ENCODE measurements at regions not wholly inside any gene's neighbourhood (a gene's known extent, or its start where the extent isn't known, plus 50 kb on each side); places are given as distances from the start of the nearest gene placed in this dataset.

DNA sequence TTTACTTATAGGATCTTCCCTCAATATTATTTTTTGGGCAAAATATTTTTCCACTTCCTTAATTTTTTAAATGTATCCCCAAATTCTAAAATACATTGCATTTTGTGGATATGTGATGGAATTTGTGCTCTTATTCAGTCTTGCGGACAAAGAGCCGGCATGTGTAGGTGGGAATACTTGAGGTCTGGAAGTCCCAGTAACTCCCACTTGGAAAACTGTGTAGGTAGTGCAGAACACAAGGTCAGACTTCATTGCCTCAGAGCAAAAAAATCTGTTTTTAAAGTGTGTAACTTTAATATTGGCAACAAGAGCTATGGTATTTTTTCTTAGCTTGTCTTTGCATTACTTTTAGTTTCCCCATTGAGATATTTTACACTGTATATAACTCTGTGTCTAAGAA, 68.5 kb upstream of the SEMA3A start:
- Mint-ChIP-seq H3K27me3 (ENCODE audit: insufficient read depth, low read depth, poor library complexity) (no peaks in the 10 kb centered on the region), H3K36me3 (ENCODE audit: low read depth) (peaks cover 4% of the 10 kb centered on the region; the same call in 1 of the 3 replicates), H3K27ac (no peak overlapping the region), H3K9me3 (peaks cover 4% of the 10 kb centered on the region; the same call in 1 of the 3 replicates), H3K4me3 (no peak overlapping the region), H3K4me1 (no peaks in the 10 kb centered on the region; the same call in 2 of the 3 replicates)
- Histone ChIP-seq H3K79me2 (replicated peaks; ENCODE audit: insufficient read depth) (no peaks in the 10 kb centered on the region), H4K20me1 (replicated peaks; ENCODE audit: insufficient read depth) (no peaks in the 10 kb centered on the region), H3K9me2 (ENCODE audit: insufficient read depth) (no peaks in the 10 kb centered on the region), H3K36me3 (ENCODE audit: insufficient read depth) (no peaks in the 10 kb centered on the region), H2AFZ (no peak overlapping the region), H3K27ac (ENCODE audit: low read depth) (no peak overlapping the region), H3K4me2 (no peak overlapping the region), H3K4me1 (ENCODE audit: insufficient read depth) (no peaks in the 10 kb centered on the region), H3K27me3 (ENCODE audit: insufficient read depth) (no peaks in the 10 kb centered on the region), H3K4me3 (no peak overlapping the region), H3F3A (replicated peaks; ENCODE audit: low read depth) (no peaks in the 10 kb centered on the region)
- TF ChIP-seq, protein P1, sequence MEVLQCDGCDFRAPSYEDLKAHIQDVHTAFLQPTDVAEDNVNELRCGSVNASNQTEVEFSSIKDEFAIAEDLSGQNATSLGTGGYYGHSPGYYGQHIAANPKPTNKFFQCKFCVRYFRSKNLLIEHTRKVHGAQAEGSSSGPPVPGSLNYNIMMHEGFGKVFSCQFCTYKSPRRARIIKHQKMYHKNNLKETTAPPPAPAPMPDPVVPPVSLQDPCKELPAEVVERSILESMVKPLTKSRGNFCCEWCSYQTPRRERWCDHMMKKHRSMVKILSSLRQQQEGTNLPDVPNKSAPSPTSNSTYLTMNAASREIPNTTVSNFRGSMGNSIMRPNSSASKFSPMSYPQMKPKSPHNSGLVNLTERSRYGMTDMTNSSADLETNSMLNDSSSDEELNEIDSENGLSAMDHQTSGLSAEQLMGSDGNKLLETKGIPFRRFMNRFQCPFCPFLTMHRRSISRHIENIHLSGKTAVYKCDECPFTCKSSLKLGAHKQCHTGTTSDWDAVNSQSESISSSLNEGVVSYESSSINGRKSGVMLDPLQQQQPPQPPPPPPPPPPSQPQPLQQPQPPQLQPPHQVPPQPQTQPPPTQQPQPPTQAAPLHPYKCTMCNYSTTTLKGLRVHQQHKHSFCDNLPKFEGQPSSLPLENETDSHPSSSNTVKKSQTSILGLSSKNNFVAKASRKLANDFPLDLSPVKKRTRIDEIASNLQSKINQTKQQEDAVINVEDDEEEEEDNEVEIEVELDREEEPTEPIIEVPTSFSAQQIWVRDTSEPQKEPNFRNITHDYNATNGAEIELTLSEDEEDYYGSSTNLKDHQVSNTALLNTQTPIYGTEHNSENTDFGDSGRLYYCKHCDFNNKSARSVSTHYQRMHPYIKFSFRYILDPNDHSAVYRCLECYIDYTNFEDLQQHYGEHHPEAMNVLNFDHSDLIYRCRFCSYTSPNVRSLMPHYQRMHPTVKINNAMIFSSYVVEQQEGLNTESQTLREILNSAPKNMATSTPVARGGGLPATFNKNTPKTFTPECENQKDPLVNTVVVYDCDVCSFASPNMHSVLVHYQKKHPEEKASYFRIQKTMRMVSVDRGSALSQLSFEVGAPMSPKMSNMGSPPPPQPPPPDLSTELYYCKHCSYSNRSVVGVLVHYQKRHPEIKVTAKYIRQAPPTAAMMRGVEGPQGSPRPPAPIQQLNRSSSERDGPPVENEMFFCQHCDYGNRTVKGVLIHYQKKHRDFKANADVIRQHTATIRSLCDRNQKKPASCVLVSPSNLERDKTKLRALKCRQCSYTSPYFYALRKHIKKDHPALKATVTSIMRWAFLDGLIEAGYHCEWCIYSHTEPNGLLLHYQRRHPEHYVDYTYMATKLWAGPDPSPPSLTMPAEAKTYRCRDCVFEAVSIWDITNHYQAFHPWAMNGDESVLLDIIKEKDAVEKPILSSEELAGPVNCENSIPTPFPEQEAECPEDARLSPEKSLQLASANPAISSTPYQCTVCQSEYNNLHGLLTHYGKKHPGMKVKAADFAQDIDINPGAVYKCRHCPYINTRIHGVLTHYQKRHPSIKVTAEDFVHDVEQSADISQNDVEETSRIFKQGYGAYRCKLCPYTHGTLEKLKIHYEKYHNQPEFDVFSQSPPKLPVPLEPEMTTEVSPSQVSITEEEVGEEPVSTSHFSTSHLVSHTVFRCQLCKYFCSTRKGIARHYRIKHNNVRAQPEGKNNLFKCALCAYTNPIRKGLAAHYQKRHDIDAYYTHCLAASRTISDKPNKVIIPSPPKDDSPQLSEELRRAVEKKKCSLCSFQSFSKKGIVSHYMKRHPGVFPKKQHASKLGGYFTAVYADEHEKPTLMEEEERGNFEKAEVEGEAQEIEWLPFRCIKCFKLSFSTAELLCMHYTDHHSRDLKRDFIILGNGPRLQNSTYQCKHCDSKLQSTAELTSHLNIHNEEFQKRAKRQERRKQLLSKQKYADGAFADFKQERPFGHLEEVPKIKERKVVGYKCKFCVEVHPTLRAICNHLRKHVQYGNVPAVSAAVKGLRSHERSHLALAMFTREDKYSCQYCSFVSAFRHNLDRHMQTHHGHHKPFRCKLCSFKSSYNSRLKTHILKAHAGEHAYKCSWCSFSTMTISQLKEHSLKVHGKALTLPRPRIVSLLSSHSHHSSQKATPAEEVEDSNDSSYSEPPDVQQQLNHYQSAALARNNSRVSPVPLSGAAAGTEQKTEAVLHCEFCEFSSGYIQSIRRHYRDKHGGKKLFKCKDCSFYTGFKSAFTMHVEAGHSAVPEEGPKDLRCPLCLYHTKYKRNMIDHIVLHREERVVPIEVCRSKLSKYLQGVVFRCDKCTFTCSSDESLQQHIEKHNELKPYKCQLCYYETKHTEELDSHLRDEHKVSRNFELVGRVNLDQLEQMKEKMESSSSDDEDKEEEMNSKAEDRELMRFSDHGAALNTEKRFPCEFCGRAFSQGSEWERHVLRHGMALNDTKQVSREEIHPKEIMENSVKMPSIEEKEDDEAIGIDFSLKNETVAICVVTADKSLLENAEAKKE (CRISPR knock-in tag; IDR thresholded peaks at IDR 0.05): no peak
- TF ChIP-seq, protein P2, sequence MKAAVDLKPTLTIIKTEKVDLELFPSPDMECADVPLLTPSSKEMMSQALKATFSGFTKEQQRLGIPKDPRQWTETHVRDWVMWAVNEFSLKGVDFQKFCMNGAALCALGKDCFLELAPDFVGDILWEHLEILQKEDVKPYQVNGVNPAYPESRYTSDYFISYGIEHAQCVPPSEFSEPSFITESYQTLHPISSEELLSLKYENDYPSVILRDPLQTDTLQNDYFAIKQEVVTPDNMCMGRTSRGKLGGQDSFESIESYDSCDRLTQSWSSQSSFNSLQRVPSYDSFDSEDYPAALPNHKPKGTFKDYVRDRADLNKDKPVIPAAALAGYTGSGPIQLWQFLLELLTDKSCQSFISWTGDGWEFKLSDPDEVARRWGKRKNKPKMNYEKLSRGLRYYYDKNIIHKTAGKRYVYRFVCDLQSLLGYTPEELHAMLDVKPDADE (IDR thresholded peaks at IDR 0.05): no peak
- no peak for TF ChIP-seq ZNF114 (CRISPR knock-in tag; IDR thresholded peaks at IDR 0.05)
- no peak for TF ChIP-seq STAT1 (IDR thresholded peaks at IDR 0.05; ENCODE audit: unreplicated experiment)
- TF ChIP-seq NANOG (IDR thresholded peaks at IDR 0.05; ENCODE audit: borderline replicate concordance): no peak
- TF ChIP-seq CREB1 (CRISPR knock-in tag; IDR thresholded peaks at IDR 0.05; ENCODE audit: low read depth): no peak
- TF ChIP-seq, protein P3, sequence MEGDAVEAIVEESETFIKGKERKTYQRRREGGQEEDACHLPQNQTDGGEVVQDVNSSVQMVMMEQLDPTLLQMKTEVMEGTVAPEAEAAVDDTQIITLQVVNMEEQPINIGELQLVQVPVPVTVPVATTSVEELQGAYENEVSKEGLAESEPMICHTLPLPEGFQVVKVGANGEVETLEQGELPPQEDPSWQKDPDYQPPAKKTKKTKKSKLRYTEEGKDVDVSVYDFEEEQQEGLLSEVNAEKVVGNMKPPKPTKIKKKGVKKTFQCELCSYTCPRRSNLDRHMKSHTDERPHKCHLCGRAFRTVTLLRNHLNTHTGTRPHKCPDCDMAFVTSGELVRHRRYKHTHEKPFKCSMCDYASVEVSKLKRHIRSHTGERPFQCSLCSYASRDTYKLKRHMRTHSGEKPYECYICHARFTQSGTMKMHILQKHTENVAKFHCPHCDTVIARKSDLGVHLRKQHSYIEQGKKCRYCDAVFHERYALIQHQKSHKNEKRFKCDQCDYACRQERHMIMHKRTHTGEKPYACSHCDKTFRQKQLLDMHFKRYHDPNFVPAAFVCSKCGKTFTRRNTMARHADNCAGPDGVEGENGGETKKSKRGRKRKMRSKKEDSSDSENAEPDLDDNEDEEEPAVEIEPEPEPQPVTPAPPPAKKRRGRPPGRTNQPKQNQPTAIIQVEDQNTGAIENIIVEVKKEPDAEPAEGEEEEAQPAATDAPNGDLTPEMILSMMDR (conservative IDR thresholded peaks at IDR 0.05; ENCODE audit: low read depth in 2 of 2): no peak
- no peak for TF ChIP-seq POLR2AphosphoS5 (IDR thresholded peaks at IDR 0.05; ENCODE audit: low read depth)
- DNase-seq (ENCODE audit: low spot score) (no peak), ATAC-seq (no peak)

Measured in GM23338 (cell line).